NCI-H1105 treated with DMSO at 0.1 percent for 48 hours (cell line): ENCODE measurements at regions not wholly inside any gene's neighbourhood (a gene's known extent, or its start where the extent isn't known, plus 50 kb on each side); places are given as distances from the start of the nearest gene placed in this dataset.

Experiments
- DNase-seq: peaks from one replicate; lab custom pipeline; 2025; lab: John Stamatoyannopoulos, UW

- no peak for DNase-seq
These were observed 135.6 kb upstream of the SUCLG2 start for GRCh38 chr3:67790043-67790442.

- DNase-seq: no peak
These were observed 134.0 kb upstream of the SUCLG2 start for GRCh38 chr3:67788396-67788795.

GRCh38 chr3:67783281-67784250 is 129.2 kb upstream of the SUCLG2 start:
- DNase-seq: no peak

DNA sequence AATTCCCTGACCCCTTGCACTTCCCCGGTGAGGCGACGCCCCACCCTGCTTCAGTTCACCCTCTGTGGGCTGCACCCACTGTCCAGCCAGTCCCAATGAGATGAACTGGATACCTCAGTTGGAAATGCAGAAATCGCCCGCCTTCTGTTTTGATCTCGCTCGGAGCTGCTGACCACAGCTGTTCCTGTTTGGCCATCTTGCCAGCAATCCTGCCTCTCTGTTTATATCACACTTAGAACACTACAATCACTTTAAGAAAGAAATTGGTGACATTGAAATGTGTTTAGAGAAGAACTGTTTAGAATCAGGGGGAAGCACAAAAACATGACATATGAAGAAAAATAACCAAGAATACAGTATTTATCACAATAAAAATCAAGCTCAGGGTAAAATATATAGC is 127.5 kb upstream of the SUCLG2 start:
- DNase-seq: no peak

DNA sequence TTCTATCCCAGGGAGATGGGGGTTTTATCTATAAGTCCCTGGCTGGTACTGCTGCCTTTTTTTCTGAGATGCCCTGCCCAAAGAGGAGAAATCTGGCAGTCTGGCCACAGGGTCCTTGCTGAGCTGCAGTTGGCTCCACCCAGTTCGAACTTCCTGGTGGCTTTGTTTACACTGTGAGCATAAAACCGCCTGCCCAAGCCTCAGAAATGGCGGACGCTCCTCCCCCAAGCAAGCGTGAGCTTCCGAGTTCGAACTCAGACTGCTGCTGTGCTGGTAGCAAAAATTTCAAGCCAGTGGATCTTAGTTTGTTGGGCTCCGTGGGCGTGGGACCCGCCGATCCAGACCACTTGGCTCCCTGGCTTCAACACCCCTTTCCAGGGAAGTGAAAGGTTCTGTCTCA is 126.8 kb upstream of the SUCLG2 start:
- DNase-seq: no peak

DNA sequence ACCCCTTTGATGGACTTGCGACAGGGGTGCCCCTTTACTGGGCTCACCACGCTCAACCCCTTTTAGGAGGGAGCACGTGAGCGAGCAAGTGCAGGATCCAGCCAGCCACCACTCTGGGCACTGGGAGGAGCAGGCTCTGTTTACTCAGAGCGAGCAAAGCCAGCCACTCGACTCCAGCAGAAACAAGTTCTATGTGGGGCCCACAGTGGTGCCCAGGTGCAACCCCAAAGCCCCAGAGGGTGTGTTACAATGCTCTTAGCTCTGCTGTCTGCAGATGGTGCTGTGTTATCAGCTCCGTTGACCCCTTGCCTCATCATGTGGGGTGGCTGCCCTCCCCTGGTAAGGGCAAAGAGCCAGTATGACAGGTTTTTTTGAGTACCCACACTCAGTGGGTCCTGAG is 120.3 kb upstream of the SUCLG2 start:
- DNase-seq: no peak

GRCh38 chr3:67765575-67765974 is 111.2 kb upstream of the SUCLG2 start:
- no peak for DNase-seq

GRCh38 chr3:67745296-67745695 is 90.9 kb upstream of the SUCLG2 start:
- DNase-seq: no peak

- no peak for DNase-seq
These were observed 90.3 kb upstream of the SUCLG2 start for GRCh38 chr3:67744699-67745098.

- no peak for DNase-seq
These were observed 85.4 kb upstream of the SUCLG2 start for GRCh38 chr3:67739851-67740250.

DNA sequence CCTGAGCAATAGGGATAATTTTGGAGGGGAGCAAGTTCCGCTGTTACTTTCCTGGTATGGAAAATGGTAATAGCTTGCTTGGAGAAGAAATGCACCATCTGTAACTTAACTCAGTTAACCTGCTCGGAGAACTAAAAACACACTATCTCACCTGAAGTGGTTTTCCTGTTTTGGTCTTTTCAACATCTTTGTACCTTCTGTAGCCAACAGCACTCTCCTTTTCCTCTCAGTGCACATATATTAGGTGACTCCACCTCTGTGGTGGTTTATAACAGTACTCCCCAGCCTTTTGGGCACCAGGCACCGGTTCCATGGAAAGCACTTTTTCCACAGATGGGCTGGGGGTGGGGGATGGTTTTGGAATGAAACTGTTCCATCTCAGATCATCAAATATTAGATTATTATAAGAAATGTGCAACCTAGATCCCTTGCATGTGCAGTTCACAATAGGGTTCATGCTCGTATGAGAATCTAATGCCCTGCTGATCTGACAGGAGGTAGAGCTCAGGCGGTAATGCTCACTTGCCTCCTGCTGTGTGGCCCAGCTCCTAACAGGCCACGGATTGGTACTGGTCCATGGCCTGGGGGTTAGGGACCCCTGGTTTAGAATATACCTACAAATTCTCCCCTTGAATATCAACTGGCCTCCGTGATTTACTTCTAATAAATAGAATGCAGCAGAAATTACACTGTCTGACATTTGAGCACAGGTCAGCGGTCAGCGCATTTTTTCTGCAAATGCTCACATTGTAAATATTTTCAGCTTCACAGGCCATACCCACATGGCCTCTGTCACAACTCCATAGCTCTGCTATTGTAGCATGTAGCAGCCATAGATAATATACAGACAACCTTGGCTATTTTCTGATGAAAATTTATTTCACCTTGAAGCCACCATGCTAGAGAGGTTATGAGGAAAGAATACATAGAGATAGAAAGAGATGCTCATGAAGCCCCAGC is 83.8 kb upstream of the SUCLG2 start:
- no peak for DNase-seq

DNA sequence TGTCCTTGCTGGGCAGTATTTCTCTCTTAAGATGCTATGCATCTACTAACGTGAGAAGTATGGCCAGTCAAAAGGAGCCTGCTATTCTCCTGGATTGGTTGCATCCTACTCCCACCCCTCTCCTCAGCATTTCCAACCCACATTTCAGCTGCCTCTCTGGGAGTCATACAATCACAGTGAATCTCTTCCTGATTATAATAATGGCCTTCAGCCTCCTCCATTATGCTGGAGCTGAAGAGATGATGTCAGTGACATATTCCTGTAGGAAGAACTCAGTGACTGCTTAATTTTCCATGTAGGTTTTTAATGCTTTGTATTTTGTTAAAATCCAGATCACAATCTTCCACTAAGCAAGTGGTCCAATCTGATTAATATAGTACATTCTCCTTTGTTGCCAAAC is 82.7 kb upstream of the SUCLG2 start:
- no peak for DNase-seq

- no peak for DNase-seq
These were observed 79.0 kb upstream of the SUCLG2 start for GRCh38 chr3:67733269-67733950.

DNA sequence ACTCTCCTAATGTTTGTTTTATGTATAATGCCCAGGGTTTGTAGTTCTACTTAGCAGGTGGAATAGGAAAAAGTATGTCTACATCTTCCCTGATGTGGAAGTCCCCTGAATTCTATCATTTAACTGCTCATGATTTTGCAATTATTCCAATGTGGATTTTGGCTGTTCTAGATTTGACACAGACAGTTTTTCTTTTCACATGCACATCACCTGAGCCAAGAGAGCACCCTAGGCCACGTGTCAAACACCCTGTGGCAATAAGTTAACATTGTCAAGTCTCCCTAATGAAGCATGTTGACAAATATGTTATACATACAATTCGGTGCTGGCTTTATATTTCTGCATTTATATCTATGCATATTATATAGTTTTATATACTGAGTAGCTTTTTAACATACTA is 70.0 kb upstream of the SUCLG2 start:
- no peak for DNase-seq

DNA sequence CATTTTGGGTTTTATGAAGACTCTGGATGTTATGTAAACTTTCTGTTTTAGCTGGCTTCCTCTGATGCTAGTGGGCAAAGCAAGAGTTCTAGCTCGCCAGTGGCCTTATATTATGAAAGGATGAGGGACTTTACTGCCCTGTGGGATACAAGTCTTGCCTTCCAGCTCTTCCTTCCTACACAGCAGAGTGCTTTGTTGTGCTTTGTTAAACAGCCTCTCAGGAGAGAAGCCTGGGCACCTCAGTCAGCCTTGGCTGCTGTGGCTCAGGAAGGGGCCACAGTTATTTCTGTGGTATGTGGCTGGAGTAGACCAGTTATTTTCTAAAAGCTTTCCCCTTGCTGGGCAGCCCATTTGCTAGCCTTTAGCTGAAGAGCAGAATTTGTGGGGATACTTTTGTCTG is 69.5 kb upstream of the SUCLG2 start:
- no peak for DNase-seq

- no peak for DNase-seq
These were observed 64.9 kb upstream of the SUCLG2 start for GRCh38 chr3:67719333-67719732.

- no peak for DNase-seq
These were observed 61.6 kb upstream of the SUCLG2 start for GRCh38 chr3:67715971-67716370.

DNA sequence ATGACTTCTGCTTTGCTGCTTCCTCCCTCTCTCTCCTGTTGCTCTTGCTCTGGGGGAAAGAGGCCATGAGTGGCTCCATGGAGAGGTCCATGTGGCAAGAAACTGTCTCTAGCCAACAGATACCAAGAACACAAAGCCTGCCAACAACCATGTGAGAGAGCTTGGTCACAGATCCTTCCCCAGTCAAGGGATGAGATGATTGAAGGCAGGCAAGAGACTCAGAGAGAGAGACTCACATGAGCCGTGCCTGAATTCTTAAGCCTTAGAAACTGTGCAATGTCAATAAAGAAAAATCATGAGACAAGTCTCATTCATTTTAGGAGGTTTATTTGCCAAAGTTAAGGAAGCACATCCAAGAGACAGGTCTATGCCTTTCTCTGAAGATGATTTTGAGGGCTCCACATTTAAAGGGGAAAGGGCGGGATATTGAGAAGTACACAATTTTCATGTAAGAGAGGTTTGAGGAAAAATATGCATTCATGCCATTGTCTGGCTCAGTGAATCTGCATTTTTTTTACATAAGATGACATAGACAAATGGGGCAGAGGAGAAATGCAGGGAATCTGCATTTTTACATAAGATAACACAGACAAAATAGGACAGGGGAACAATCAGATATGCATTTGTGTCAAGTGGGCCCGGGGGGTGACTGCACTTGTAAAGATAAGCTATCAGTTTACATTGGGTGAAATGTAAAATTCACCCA is 59.5 kb upstream of the SUCLG2 start:
- no peak for DNase-seq

DNA sequence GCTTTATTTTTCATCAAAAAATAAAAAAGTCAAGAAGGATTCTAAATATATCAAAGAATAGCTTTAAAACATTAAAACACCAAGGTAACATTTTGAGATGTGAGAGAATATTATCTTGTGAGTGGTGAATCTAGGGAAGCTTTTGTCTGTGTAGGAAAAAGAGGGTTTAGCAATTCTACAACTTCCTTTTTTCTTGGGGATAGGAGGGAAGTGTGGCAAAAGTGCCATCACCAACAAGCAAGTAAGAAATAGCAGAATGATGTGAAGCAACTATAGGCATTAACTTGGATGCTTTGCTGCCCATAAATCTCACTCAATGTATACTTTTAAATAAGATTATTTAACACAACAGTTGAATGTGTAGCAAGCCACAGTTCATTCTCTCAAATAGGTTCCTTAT is 57.8 kb upstream of the SUCLG2 start:
- no peak for DNase-seq

GRCh38 chr3:67710396-67710795 is 56.0 kb upstream of the SUCLG2 start:
- no peak for DNase-seq

DNA sequence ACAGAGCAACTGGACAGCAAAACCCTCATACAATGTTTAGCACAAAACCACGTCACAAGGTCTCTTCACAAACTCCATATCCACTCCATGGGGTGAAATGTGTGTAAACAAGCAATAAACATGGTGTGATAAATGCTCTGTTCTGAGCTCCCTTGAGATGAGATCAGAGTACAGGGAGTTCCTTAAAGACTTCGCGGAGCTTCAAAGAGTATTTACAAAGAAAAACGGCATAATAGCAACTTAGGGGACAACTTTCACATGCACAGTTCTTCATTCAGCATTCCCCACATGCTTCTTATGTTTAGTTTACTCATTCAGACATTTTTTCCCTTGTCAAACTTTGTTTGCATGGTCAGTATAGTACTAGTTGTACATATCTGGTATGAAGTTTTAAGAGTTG is 52.5 kb upstream of the SUCLG2 start:
- DNase-seq: no peak

DNA sequence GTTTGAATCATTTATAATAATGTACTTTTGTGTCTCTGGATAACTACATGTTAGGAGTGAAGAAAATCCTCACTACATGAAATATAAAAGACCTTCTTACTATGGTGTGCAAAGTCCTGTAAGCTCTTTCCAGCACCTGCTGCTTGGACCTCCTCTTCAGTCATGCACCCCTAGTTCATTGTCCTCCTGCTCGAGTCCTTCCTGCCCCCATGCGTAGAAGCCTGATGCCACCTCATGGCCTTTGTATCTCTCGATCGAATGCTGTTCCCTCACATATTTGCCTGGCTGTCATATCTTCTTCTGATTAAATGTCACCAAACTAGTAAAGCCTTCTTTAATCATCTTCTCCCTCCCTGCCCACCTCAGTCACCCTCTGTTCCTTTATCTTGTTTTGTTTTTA is 49.9 kb upstream of the SUCLG2 start:
- no peak for DNase-seq
